ENCODE measurements at regions not wholly inside any gene's neighbourhood (a gene's known extent, or its start where the extent isn't known, plus 50 kb on each side); places are given as distances from the start of the nearest gene placed in this dataset.
A peak's percentile ranks its signal among the peaks of the same experiment; 100 is the strongest.

DNA sequence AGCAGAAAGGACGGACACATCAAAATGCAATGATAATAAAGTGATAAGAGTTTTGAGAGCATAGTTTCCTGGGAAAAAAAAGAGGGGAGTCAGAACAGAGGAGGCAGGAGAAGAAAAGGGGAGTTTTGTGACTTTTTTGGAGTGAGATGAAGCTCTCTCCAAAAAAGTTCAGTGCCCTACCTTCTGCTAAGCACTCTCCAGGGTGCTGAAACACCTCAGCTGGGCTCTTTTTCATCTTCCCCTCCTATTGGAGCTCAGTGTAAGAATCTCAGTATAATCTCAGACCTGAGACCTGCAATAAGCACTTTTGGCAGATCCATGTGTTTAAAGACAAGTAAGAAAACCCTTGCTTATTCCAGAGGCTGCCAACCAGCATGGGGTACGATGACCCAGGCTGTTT, 58.9 kb upstream of the SRRM4 start:
- DNase-seq: peak; percentile 10
- no CpG with 5 or more reads among the region's 2 CpGs for WGBS (ENCODE audit: insufficient coverage)
- H3K27ac ChIP-seq (ENCODE audit: low read length): no peak overlapping the region
- H3K36me3 ChIP-seq (ENCODE audit: control insufficient read depth, insufficient read depth, low read length): no peaks in the 10 kb centered on the region
- no peaks in the 10 kb centered on the region for H3K9me3 ChIP-seq (replicated peaks; ENCODE audit: control insufficient read depth, low read depth, low read length)
- no peaks in the 10 kb centered on the region for H3K4me1 ChIP-seq (ENCODE audit: control insufficient read depth, insufficient read depth, low read length)
- H3K4me3 ChIP-seq (ENCODE audit: low read length): no peak overlapping the region
- H3K27me3 ChIP-seq (ENCODE audit: control insufficient read depth, insufficient read depth, low read length): no peaks in the 10 kb centered on the region

DNA sequence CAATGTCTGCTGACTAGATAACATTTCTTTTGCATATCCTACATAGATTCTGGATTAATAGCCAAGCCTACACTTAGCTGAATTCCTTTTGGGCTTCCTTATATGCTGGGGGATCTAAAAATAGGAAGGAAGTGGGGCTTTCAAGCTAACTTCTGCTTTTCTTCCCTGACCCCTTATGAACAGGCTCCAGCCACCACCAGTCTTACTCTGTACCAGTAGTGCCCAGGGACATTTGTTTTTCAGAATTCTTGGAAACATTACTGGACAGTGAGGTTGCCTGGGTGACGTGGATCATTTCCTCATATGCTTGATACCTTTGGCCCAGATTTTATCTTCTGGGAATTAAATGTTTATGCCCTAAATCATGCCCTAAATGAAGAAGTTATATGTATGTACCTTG, 55.9 kb upstream of the SRRM4 start:
- no peak overlapping the region for H3K27ac ChIP-seq (ENCODE audit: low read length)
- H3K36me3 ChIP-seq (ENCODE audit: control insufficient read depth, insufficient read depth, low read length): no peaks in the 10 kb centered on the region
- no peaks in the 10 kb centered on the region for H3K4me1 ChIP-seq (ENCODE audit: control insufficient read depth, insufficient read depth, low read length)
- no peak overlapping the region for H3K4me3 ChIP-seq (ENCODE audit: low read length)
- WGBS (ENCODE audit: insufficient coverage): no CpG with 5 or more reads among the region's 1 CpG
- no peak for DNase-seq
- no peaks in the 10 kb centered on the region for H3K27me3 ChIP-seq (ENCODE audit: control insufficient read depth, insufficient read depth, low read length)
- no peaks in the 10 kb centered on the region for H3K9me3 ChIP-seq (replicated peaks; ENCODE audit: control insufficient read depth, low read depth, low read length)

DNA sequence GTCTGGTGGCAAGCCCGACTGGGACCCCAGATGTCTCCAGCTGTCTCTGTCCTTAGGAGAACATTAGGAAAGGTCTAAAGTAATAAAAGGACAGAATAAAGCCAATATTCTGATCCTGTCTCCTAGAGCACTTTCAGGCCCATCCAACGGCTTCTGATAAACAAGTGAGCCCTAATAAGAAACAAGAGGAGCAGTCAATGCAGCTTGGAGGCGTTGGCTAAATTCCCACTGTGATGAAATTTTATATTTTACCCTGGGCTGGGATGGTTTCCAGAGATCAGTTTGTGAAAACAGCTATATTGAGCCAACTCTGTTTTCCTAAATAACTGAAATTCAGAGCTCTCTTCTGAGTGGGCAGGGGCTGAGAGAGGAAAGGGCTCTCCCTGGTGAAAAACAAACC, 55.5 kb upstream of the SRRM4 start:
- Histone ChIP-seq H3K4me3 (ENCODE audit: low read length) (no peak overlapping the region), H3K4me1 (ENCODE audit: control insufficient read depth, insufficient read depth, low read length) (no peaks in the 10 kb centered on the region), H3K27ac (ENCODE audit: low read length) (no peak overlapping the region), H3K9me3 (replicated peaks; ENCODE audit: control insufficient read depth, low read depth, low read length) (no peaks in the 10 kb centered on the region), H3K27me3 (ENCODE audit: control insufficient read depth, insufficient read depth, low read length) (no peaks in the 10 kb centered on the region), H3K36me3 (ENCODE audit: control insufficient read depth, insufficient read depth, low read length) (no peaks in the 10 kb centered on the region)
- DNase-seq: no peak
- WGBS (ENCODE audit: insufficient coverage): no CpG with 5 or more reads among the region's 3 CpGs
